HEK293T (cell line): ENCODE measurements at regions not wholly inside any gene's neighbourhood (a gene's known extent, or its start where the extent isn't known, plus 50 kb on each side); places are given as distances from the start of the nearest gene placed in this dataset.

Experiments
- BHLHE40 ChIP-seq: fragments of 450-650 bp; IDR thresholded peaks from 2 replicates; pipeline ENCODE4 v1.6.1; 2016; ENCODE audit warnings: mild to moderate bottlenecking, moderate library complexity, borderline replicate concordance
- CTBP1 ChIP-seq: fragments of 450-650 bp; IDR thresholded peaks from 2 replicates; pipeline ENCODE4 v1.6.1; 2016; ENCODE audit warnings: borderline replicate concordance
- ELF4 ChIP-seq: fragments of 450-650 bp; IDR thresholded peaks from 2 replicates; pipeline ENCODE4 v1.6.1; 2017; ENCODE audit warnings: antibody characterized with exemption
- FOXA1 ChIP-seq: fragments of 450-650 bp; IDR thresholded peaks from 2 replicates; pipeline ENCODE4 v1.6.1; 2016; ENCODE audit warnings: mild to moderate bottlenecking
- FOXK2 ChIP-seq: fragments of 450-650 bp; IDR thresholded peaks from 2 replicates; pipeline ENCODE4 v1.6.1; 2016; ENCODE audit warnings: mild to moderate bottlenecking
- FOXM1 ChIP-seq: fragments of 450-650 bp; IDR thresholded peaks from 2 replicates; pipeline ENCODE4 v1.6.1; 2017; ENCODE audit warnings: mild to moderate bottlenecking, borderline replicate concordance
- HDGF ChIP-seq: fragments of 450-650 bp; IDR thresholded peaks from 2 replicates; pipeline ENCODE4 v1.6.1; 2017; ENCODE audit warnings: antibody characterized with exemption, borderline replicate concordance
- PKNOX1 ChIP-seq: fragments of 450-650 bp; IDR thresholded peaks from 2 replicates; pipeline ENCODE4 v1.6.1; 2016
- SP1 ChIP-seq: fragments of 450-650 bp; IDR thresholded peaks from 2 replicates; pipeline ENCODE4 v1.6.1; 2017
- SUZ12 ChIP-seq: fragments of 450-650 bp; IDR thresholded peaks from 2 replicates; pipeline ENCODE4 v1.6.1; 2016; ENCODE audit warnings: mild to moderate bottlenecking
- TARDBP ChIP-seq: fragments of 450-650 bp; IDR thresholded peaks from 2 replicates; pipeline ENCODE4 v1.6.1; 2016
- ZNF384 ChIP-seq: fragments of 450-650 bp; IDR thresholded peaks from 2 replicates; pipeline ENCODE4 v1.6.1; 2016

GRCh38 chr7:153034791-153035190, 275.2 kb downstream of the ACTR3B start:
- TF ChIP-seq BHLHE40, result no peak
- TF ChIP-seq CTBP1, result no peak
- TF ChIP-seq FOXK2, result no peak
- no peak for TF ChIP-seq SUZ12
- no peak for TF ChIP-seq ZNF384
- no peak for TF ChIP-seq ELF4
- no peak for TF ChIP-seq FOXM1
- TF ChIP-seq HDGF, result no peak
- no peak for TF ChIP-seq TARDBP
- no peak for TF ChIP-seq PKNOX1
- TF ChIP-seq SP1, result no peak
- no peak for TF ChIP-seq FOXA1
